ENCODE measurements at regions not wholly inside any gene's neighbourhood (a gene's known extent, or its start where the extent isn't known, plus 50 kb on each side); places are given as distances from the start of the nearest gene placed in this dataset.
"Not testable (repeated sequence)": the region's sequence is repeated elsewhere in the genome, so short reads cannot be mapped to it uniquely, and the experiment has no call there.

DNA sequence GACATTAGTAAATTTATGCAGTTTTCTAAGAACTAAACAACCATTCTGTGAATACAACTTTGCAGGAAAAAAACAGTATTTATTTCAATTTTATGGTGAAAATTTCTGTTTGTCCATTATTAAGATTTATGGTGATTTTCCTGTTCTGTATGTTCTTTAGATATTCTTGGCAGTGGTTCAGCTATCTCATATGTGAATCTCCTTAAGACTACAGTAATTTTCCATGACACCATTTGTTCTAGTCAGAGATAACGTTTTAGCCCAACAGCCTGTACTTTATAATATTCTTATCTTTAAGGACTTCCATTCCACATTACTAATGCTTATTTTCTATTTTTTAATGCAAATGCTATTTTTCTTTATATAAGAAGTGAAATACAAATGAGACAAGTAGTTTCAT is 504.0 kb downstream of the RFPL4B start:
- DNase-seq (ENCODE audit: low read depth in 3 of 3, low spot score in 1 of 3) = no peak

DNA sequence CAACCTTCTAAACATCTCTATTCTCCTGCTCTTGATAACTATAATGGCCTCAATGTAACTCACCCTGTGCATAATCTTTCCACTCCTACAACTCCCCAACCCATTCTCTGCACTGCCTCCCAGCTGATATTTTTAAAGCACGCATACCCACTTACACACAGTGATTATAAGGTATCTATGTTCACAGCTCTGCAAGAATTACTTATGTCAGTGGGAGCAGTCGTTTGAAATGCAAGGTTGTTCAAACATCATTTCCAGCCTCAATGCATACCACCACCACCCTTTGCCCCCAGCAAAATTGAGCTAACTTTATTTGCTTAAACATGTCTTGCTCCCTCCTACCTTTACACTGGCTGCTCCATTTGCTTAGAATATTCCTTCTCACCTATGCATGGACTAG is 506.0 kb downstream of the RFPL4B start:
- no peak for DNase-seq (ENCODE audit: low read depth in 3 of 3, low spot score in 1 of 3)

DNA sequence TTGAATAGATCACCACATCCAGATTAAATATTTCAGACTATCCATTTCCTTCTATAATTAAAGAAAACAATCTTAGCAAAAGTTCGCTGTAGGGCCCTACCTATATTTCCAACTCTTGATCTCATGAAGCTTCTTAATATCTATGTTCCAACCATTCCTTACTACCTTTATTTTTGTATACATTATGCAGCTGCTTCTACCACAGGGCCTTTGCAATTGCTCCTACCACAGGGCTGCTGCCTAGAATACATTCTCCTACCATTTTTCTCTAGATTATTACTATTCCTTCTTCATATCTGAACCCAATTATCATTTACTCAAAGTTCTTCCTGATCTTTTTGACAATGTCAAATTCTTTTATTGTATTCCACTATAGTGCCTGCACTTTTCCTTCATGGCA is 516.6 kb downstream of the RFPL4B start:
- DNase-seq (ENCODE audit: low read depth in 3 of 3, low spot score in 1 of 3) = no peak

- no peak for DNase-seq (ENCODE audit: low read depth in 3 of 3, low spot score in 1 of 3)
Observed at GRCh38 chr6:112865131-112865530, 518.0 kb downstream of the RFPL4B start.

DNA sequence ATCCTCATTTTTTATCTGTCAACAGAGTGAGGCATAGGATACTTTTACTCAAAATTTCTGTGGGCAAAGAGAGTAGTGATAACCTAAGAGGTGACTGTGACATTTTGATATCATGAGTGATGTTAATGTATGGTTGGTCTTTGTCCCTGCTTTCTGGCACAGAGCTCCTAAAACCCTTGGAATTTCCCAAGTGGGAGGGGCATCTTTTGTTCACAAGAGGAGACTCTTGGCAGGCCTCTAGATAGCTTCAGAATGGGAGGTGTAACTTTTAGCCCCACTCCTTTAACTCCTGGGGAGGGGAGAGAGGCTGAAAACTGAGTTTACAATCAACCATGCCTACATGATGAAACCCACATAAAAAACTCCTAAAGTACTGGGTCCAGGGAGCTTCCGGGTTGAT is 527.8 kb downstream of the RFPL4B start:
- DNase-seq (ENCODE audit: low read depth in 3 of 3, low spot score in 1 of 3) = no peak

DNA sequence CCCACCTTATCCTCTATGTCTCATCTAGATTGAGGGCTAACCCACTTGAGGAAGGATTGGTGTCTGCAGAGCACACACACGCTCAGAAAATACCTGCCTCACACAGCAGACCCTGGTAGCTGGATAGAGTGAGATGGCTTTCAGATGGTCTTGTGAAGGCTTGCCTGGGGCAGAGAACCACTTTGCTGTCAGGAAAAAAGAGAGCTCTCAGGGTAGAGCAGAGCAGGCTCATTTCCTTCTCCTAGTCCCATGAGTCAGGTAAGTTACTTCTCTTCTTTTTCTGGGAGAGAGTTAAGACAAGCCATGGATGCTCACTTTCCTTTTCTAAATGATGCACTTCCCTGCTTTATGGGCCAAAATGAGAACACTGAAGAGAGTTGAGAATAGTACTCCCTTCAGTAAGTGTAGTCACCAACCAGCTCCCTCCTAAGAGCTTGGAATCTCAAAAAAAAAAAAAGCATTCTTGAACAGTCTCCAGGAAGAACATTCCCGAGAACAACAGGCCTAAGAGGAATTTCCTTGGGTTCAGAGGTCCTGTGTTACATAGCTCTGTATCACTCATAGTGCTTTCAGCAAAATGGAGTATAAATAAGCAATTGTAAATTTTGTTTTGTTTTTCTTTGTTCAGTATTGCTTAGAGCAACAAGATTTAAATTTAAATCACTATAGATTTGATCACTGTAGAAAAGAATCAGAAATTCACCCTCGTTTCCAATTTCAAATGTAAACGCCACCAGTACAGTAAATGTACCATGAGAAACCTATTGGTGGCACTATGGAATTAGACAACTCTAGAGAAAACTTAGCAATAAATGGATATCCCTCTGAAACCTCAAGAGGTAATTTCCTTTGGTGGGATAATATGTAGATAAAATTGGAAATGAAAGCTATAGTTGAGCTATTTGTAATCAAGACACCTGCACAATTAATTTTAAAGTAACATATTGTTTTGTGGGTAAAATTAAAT is 530.3 kb downstream of the RFPL4B start:
- no peak for DNase-seq (ENCODE audit: low read depth in 3 of 3, low spot score in 1 of 3)

DNA sequence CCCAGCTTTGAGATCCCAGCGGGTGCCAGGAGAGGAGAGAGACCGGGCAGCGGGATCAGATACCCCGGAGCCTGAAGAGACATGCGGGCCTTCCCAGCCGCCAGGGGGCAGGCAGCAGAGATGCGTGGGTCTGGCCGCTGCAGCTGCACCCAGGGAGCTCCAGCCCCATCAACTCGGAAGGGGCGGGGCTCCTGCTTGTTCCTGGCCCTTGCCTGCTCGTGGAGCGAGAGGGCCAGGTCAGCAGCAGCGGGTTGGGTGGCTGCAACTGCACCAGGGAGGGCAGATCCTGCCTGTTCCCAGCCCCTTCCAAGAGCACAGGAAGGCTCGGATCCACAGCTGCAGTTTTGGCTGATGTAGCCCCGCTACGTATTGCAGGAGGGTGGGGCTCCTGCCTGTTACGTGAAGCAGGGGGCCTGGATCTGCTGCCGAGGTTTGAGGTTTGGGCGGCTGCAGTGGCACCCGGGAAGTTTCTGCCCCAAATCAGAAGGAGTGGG is 532.8 kb downstream of the RFPL4B start:
- no peak for DNase-seq (ENCODE audit: low read depth in 3 of 3, low spot score in 1 of 3)

- no peak for DNase-seq (ENCODE audit: low read depth in 3 of 3, low spot score in 1 of 3)
Observed at GRCh38 chr6:112881027-112881426, 533.9 kb downstream of the RFPL4B start.

- no peak for DNase-seq (ENCODE audit: low read depth in 3 of 3, low spot score in 1 of 3)
Observed at GRCh38 chr6:112881828-112882780, 535.0 kb downstream of the RFPL4B start.

GRCh38 chr6:112883095-112883494 is 536.0 kb downstream of the RFPL4B start:
- DNase-seq (ENCODE audit: low read depth in 3 of 3, low spot score in 1 of 3) = no peak

DNA sequence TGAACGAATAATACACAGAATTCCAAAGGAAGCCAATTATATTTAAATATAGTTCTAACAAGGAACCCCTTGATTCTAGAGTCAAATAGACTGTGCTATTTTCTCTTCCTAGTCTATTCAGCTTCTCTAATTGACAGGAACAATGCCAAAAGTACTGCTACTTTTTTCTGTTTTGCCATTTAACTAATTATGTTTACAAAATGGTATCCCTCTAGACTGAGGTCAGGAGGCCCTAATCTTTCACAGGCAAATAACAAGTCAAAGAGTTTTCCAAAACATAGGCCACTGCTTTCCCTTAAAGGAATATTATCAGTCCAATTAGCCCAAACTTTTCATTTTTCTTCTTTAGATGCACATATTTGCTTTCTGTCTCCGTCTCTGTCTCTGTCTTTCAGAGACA is 539.3 kb downstream of the RFPL4B start:
- DNase-seq (ENCODE audit: low read depth in 3 of 3, low spot score in 1 of 3) = no peak

DNA sequence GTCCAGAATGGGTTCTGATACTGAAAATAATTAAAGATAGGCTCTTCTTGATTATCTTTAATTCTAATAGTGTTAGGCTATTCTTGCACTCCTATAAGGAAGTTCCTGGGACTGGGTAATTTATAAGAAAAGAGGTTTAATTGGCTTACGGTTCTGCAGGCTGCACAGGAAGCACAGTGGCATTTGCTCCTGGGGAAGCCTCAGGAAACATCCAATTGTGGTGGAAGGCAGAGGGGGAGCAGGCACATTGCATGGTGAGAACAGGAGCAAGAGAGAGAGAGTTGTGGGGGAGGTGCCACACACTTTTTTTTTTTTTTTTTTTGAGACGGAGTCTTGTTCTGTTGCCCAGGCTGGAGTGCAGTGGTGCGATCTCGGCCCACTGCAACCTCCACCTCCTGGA is 540.3 kb downstream of the RFPL4B start:
- DNase-seq (ENCODE audit: low read depth in 3 of 3, low spot score in 1 of 3) = not testable (repeated sequence)

DNA sequence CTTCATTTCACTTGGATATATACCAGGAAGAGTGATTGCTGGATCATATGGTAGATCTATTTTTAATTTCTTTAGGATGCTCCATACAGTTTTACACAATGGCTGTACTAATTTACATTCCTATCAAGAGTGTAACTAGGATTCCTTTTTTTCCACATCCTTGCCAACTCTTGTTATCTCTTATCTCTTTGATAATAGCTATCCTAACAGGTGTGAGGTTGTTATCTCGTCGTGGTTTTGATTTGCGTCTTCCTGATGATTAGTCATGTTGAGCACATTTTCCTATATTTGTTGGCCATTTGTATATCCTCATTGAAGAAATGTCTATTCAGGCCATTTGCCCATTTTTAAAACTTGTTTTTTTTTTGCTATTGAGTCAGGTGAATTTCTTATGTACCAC is 552.4 kb downstream of the RFPL4B start:
- DNase-seq (ENCODE audit: low read depth in 3 of 3, low spot score in 1 of 3) = no peak

DNA sequence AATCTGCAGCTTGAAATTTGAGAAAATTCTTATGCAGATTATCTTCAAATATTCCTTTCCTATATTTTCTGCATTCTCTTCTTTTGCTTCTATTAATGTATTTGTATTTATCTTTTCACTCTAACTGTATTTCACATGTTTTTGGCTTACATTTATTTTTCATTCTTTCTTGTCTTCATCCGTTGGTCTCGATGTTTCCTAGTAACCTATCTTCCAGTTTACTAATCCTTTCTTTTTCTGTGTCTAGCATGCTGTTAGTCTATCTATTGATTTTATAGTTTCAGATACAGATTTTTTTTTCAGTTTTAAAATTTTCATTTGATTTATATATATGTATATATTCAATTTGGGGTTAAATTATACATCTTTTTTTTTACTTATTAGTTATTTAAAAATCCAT is 556.2 kb downstream of the RFPL4B start:
- DNase-seq (ENCODE audit: low read depth in 3 of 3, low spot score in 1 of 3) = no peak

DNA sequence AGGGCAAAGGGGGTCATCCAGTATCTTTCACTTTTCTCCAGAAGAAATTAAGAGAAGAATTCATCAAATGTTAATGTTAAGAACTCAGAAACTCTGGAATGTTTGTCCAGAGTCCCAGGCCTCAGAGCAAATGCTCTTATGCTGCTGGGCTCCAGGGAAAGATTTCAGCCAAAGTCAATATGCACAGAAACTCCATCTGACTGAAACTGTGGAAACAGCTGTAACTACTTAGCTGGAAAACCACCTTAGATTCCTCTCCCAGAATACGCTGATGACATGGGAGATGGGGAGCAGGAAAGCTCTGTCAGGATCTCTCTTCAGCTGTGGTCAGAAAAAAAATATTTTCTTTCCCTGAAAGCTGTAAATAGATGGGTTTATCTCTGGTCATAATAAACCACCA is 559.6 kb downstream of the RFPL4B start:
- DNase-seq (ENCODE audit: low read depth in 3 of 3, low spot score in 1 of 3) = no peak

- DNase-seq (ENCODE audit: low read depth in 3 of 3, low spot score in 1 of 3) = no peak
Observed at GRCh38 chr6:112909781-112910180, 562.7 kb downstream of the RFPL4B start.

- no peak for DNase-seq (ENCODE audit: low read depth in 3 of 3, low spot score in 1 of 3)
Observed at GRCh38 chr6:112910256-112910655, 563.1 kb downstream of the RFPL4B start.

DNA sequence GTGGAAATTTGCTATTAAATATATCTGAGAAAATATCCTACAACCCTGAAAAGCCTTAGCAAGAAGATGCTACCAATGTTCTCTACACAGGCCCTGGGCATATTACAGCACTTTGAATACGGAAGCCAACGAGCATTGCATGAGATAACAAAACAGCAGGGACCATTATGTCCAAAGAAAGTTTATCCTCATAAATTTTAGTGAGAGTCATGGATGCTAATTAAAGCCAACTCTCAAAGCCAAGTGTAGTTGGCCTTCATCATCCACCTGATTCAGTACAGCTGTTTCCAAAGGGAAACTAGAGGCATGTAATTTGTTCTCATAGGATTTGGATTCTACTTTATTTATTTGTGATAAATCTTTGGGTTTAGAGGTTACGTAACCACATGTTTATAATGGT is 564.8 kb downstream of the RFPL4B start:
- no peak for DNase-seq (ENCODE audit: low read depth in 3 of 3, low spot score in 1 of 3)

DNA sequence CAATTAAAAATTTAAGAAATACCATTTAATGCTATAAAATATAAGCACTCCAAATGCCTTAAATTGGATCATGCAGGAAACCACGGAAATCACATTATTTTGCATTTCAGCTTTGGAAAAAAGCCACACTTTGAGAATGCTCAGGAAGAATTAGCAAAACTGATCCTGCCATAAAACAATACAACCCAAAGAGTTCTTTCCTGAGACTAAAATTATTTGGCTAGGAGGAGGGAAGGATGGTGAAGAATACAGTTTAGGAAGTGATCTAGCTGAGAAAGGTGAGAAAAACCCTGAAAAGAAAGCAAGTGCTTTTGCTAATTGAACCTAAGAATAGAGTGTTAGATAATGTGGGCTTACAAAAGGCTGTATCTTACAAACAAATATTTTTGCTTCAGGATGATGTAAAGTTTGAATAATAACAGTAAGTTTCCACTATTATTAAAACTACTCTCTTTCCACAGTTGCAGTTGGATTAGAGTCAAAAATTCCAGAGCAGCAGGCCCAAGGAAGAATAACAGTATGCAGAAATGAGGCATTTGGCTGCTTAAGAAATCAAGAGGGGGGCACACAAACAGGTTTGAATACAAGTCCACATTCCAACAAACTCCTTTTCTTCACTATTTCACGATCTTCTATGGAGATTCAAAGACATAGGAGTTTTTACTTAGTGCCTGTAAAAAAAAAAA is 565.4 kb downstream of the RFPL4B start:
- no peak for DNase-seq (ENCODE audit: low read depth in 3 of 3, low spot score in 1 of 3)

GRCh38 chr6:112919744-112920143 is 572.6 kb downstream of the RFPL4B start:
- not testable (repeated sequence) for DNase-seq (ENCODE audit: low read depth in 3 of 3, low spot score in 1 of 3)

DNA sequence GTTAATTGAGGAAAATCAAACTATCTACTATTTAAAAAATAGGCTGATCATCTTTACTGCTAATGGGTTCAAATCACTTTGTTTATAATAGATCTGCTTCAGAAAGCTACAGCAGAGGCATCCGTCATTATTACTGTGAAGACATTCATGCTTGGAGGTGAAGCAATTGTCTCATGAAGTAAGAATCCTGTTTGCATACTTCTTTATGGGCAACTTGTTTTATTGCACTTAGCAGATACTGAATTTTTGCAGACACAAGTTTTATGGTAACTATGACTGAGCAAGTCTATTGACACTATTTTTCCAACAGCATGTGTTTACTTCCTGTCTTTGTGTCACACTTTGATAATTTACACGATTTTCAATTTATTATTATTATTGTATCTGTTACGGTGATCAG is 573.9 kb downstream of the RFPL4B start:
- DNase-seq (ENCODE audit: low read depth in 3 of 3, low spot score in 1 of 3) = no peak
